ENCODE measurements at regions not wholly inside any gene's neighbourhood (a gene's known extent, or its start where the extent isn't known, plus 50 kb on each side); places are given as distances from the start of the nearest gene placed in this dataset.
"Not testable (repeated sequence)": the region's sequence is repeated elsewhere in the genome, so short reads cannot be mapped to it uniquely, and the experiment has no call there.

DNA sequence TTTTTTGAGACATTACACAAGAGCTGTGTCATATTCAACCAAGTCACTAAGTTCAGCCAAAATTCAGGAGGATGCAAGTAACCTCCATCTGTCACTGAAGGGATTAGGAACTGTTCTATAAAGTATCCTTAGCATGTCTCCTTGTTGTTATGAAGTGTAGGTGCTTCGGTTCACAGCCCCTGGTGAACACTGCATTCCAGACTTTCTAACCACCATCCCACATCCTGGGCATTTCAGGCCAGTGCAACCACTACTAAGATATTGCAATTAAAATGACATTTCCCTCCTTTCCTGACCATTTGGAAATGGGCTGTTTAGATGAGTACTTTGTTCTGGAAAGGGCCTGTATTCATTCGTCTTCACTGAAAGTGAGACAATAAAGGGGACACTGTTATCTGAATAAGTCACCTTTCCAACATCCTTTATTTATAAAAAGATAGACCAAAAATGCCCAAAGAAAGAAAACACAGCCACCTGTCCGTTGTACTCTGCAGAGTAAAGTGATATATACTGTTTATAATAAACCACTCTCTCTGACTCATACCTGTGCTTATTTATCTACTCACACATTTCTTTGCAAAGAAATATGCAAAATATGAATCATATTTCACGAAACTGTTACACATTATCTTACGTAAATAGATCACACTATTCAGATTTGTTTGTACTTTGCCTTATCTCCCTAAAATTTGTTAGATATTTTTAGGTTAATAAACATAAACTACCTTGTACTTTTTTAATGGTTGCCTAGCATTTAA is 861.9 kb downstream of the CDH18 start:
- Histone ChIP-seq H4K20me1 (ENCODE audit: control insufficient read depth, extremely low read depth, insufficient read depth, low read length) (no peaks in the 10 kb centered on the region), H3K4me2 (ENCODE audit: control insufficient read depth, extremely low read depth, insufficient read depth, low read depth, low read length) (no peak overlapping the region), H3K9ac (ENCODE audit: control insufficient read depth, extremely low read depth, insufficient read depth, low read length) (no peak overlapping the region), H3K79me2 (ENCODE audit: control insufficient read depth, insufficient read depth, low read length) (no peaks in the 10 kb centered on the region), H3K9me3 (ENCODE audit: control insufficient read depth, low read depth, low read length) (no peaks in the 10 kb centered on the region), H3K27ac (ENCODE audit: control insufficient read depth, insufficient read depth, low read length) (no peak overlapping the region), H3K4me1 (ENCODE audit: control insufficient read depth, extremely low read depth, insufficient read depth, low read length) (no peaks in the 10 kb centered on the region), H2AFZ (ENCODE audit: control insufficient read depth, low read length) (no peak overlapping the region), H3K27me3 (ENCODE audit: control insufficient read depth, extremely low read depth, insufficient read depth, low read length) (no peaks in the 10 kb centered on the region), H3K36me3 (ENCODE audit: control insufficient read depth in 2 of 2, extremely low read depth in 1 of 2, insufficient read depth in 2 of 2, low read length in 2 of 2) (no peaks in the 10 kb centered on the region), H3K4me3 (ENCODE audit: control insufficient read depth in 2 of 3, extremely low read depth in 1 of 3, insufficient read depth in 2 of 3, low read depth in 1 of 3, low read length in 3 of 3) (no peak overlapping the region), H3K9me1 (ENCODE audit: control insufficient read depth, extremely low read depth, insufficient read depth, low read length) (no peaks in the 10 kb centered on the region)
- dilution Hi-C loops (cut with MboI; ENCODE audit: extremely low pct_ligation_motif_present, low sequenced_read_pairs), result no loop called here
- DNase-seq (ENCODE audit: low read depth, low spot score) (no peak), FAIRE-seq (no peak)
- no peak for TF ChIP-seq EZH2 (IDR thresholded peaks at IDR 0.05; ENCODE audit: low read length)
- TF ChIP-seq CTCF (optimal IDR thresholded peaks at IDR 0.05 in 1 of 3, IDR thresholded peaks at IDR 0.05 in 1 of 3, conservative IDR thresholded peaks at IDR 0.05 in 1 of 3; ENCODE audit: extremely low read depth in 1 of 3, insufficient read depth in 2 of 3, low read length in 3 of 3), result no peak

GRCh38 chr5:19140276-19140675 is 847.7 kb downstream of the CDH18 start:
- no peak for DNase-seq (ENCODE audit: low read depth, low spot score)
- Histone ChIP-seq H3K4me1 (ENCODE audit: control insufficient read depth, extremely low read depth, insufficient read depth, low read length) (no peaks in the 10 kb centered on the region), H3K36me3 (ENCODE audit: control insufficient read depth in 2 of 2, extremely low read depth in 1 of 2, insufficient read depth in 2 of 2, low read length in 2 of 2) (no peaks in the 10 kb centered on the region), H3K9me1 (ENCODE audit: control insufficient read depth, extremely low read depth, insufficient read depth, low read length) (no peaks in the 10 kb centered on the region), H3K9me3 (ENCODE audit: control insufficient read depth, low read depth, low read length) (no peaks in the 10 kb centered on the region), H3K27ac (ENCODE audit: control insufficient read depth, insufficient read depth, low read length) (no peak overlapping the region), H3K9ac (ENCODE audit: control insufficient read depth, extremely low read depth, insufficient read depth, low read length) (no peak overlapping the region), H3K27me3 (ENCODE audit: control insufficient read depth, extremely low read depth, insufficient read depth, low read length) (no peaks in the 10 kb centered on the region), H4K20me1 (ENCODE audit: control insufficient read depth, extremely low read depth, insufficient read depth, low read length) (no peaks in the 10 kb centered on the region), H2AFZ (ENCODE audit: control insufficient read depth, low read length) (peak overlapping the region; percentile 8), H3K4me3 (ENCODE audit: control insufficient read depth in 2 of 3, extremely low read depth in 1 of 3, insufficient read depth in 2 of 3, low read depth in 1 of 3, low read length in 3 of 3) (no peak overlapping the region), H3K4me2 (ENCODE audit: control insufficient read depth, extremely low read depth, insufficient read depth, low read depth, low read length) (no peak overlapping the region), H3K79me2 (ENCODE audit: control insufficient read depth, insufficient read depth, low read length) (no peaks in the 10 kb centered on the region)
- FAIRE-seq, result no peak
- dilution Hi-C loops (cut with MboI; ENCODE audit: extremely low pct_ligation_motif_present, low sequenced_read_pairs), result no loop called here
- TF ChIP-seq EZH2 (IDR thresholded peaks at IDR 0.05; ENCODE audit: low read length) (no peak), CTCF (optimal IDR thresholded peaks at IDR 0.05 in 1 of 3, IDR thresholded peaks at IDR 0.05 in 1 of 3, conservative IDR thresholded peaks at IDR 0.05 in 1 of 3; ENCODE audit: extremely low read depth in 1 of 3, insufficient read depth in 2 of 3, low read length in 3 of 3) (no peak)

DNA sequence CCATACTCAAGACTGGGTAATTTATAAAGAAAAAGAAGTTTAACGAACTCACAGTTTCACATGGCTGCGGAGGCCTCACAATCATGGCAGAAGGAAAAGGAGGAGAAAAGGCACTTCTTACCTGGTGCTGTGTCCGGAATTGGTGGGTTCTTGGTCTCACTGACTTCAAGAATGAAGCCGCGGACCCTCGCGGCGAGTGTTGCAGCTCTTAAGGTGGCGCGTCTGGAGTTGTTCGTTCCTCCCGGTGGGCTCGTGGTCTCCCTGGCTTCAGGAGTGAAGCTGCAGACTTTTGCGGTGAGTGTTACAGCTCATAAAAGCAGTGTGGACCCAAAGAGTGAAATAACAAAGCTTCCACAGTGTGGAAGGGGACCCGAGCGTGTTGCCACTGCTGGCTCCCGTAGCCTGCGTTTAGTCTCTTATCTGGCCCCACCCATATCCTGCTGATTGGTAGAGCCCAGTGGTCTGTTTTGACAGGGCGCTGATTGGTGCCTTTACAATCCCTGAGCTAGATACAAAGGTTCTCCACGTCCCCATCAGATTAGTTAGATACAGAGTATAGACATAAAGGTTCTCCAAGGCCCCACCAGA is 846.0 kb downstream of the CDH18 start:
- H3K4me2 ChIP-seq (ENCODE audit: control insufficient read depth, extremely low read depth, insufficient read depth, low read depth, low read length); H3K9me3 ChIP-seq (ENCODE audit: control insufficient read depth, low read depth, low read length); DNase-seq (ENCODE audit: low read depth, low spot score); H3K27me3 ChIP-seq (ENCODE audit: control insufficient read depth, extremely low read depth, insufficient read depth, low read length); H3K4me3 ChIP-seq (ENCODE audit: control insufficient read depth in 2 of 3, extremely low read depth in 1 of 3, insufficient read depth in 2 of 3, low read depth in 1 of 3, low read length in 3 of 3); H4K20me1 ChIP-seq (ENCODE audit: control insufficient read depth, extremely low read depth, insufficient read depth, low read length); H3K4me1 ChIP-seq (ENCODE audit: control insufficient read depth, extremely low read depth, insufficient read depth, low read length); H3K36me3 ChIP-seq (ENCODE audit: control insufficient read depth in 2 of 2, extremely low read depth in 1 of 2, insufficient read depth in 2 of 2, low read length in 2 of 2); H3K27ac ChIP-seq (ENCODE audit: control insufficient read depth, insufficient read depth, low read length); dilution Hi-C loops (cut with MboI; ENCODE audit: extremely low pct_ligation_motif_present, low sequenced_read_pairs); H3K9ac ChIP-seq (ENCODE audit: control insufficient read depth, extremely low read depth, insufficient read depth, low read length); H3K79me2 ChIP-seq (ENCODE audit: control insufficient read depth, insufficient read depth, low read length); H3K9me1 ChIP-seq (ENCODE audit: control insufficient read depth, extremely low read depth, insufficient read depth, low read length); FAIRE-seq; H2AFZ ChIP-seq (ENCODE audit: control insufficient read depth, low read length): not testable (repeated sequence)
